GM19043 (cell line): ENCODE measurements at regions not wholly inside any gene's neighbourhood (a gene's known extent, or its start where the extent isn't known, plus 50 kb on each side); places are given as distances from the start of the nearest gene placed in this dataset.

Experiments
- ATAC-seq: cut with Tn5 transposase; IDR thresholded peaks from one replicate; pipeline ENCODE4 v1.9.1; 2021; ENCODE audit warnings: low read depth; ENCODE audit not compliant: unreplicated experiment

- no peak for ATAC-seq
Measured at GRCh38 chr2:166573391-166573790, 79.3 kb upstream of the SCN7A start.

- no peak for ATAC-seq
Measured at GRCh38 chr2:166572937-166573336, 78.9 kb upstream of the SCN7A start.

DNA sequence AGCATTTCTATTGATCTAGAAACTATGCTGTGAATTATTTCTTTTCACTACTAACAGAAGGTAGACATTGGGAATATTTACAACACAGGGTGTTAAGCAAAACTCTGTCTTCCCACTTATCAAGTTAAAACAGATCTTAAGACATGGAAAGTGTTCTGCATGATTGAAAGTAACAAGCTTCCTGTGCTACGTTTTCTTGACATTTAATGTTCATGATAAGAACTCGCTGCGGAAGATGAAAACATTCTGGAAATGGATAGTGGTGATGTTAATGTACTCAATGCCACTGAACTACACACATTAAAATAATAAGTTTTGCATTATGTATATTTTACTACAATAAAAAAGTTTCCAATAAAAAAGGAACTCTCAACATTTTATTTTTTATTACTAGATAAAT, 74.4 kb upstream of the SCN7A start:
- ATAC-seq, result no peak

DNA sequence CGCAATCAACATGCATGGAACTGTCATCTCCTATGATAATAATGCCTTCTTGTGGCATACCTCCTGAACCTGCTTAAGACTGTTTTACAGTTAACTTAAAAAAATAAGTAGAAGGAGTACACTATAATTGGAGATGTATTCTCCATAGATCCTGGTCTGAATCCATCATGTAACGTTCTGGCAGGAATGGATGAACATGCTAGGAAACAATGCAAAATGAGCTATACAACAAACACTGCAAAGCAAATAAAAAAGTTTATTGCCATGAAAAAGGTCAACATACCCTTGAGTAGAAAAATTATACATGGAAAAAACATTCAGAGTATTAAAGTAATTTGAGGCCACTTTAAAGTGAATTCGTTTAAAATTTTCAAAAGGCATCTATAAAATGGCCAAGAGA, 71.5 kb upstream of the SCN7A start:
- no peak for ATAC-seq

DNA sequence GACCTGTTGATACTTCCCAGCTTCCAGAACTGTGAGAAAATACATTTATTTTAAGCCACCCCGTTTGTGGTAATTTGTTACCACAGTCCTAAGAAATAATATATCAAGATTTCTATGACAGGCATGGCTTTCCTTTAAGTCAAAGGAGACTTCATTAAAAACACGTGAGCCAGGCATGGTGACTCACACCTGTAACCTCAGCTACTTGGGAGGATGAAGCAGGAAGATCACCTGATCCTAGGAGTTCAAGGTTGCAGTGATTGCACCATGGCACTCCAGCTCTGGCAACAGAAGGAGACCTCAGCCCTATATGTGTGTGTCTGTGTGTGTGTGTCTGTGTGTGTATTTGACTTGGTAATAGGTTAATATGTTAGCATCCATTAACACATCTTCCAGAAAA, 69.8 kb upstream of the SCN7A start:
- ATAC-seq, result no peak

DNA sequence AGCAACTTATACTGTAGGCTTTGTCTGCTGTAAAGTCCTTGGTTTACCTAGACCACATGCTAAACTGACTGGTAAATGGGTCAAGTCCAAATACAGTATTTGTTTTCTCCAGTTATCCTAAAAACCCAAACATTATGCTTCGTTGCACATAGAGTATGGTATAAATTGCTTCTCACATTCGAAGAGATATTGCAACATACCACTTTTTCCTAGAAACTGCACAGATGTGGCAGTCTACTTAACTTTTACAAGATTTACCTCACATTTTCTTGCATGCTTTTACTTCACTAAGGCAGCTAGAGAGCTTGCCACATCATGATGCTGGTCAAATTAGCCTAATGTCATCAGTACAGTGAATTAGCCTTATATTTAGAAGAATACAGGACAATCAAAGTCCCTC, 66.0 kb upstream of the SCN7A start:
- no peak for ATAC-seq

GRCh38 chr2:166550923-166551322, 56.9 kb upstream of the SCN7A start:
- no peak for ATAC-seq

DNA sequence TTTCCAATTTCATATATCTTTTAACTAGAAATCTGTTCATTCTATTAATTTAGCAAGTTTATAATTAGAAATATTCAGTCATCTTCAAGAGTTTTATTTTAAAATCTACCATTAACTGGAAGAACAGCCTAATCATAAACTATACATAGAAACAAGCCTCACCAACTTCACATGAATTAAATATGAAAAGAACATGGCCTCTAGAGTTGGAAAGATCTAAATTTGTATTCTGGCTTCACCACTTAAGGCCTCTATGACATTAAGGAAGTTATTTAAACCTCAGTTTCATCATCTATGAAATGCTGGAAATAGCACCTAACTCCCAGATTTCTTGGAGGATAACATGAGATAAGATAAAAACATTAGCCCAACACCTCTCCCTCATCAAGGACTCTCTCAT, 51.4 kb upstream of the SCN7A start:
- ATAC-seq, result no peak
